Brain microvascular endothelial cell (primary cell): ENCODE measurements at regions not wholly inside any gene's neighbourhood (a gene's known extent, or its start where the extent isn't known, plus 50 kb on each side); places are given as distances from the start of the nearest gene placed in this dataset.
"Not testable (repeated sequence)": the region's sequence is repeated elsewhere in the genome, so short reads cannot be mapped to it uniquely, and the experiment has no call there.

Source experiments
- DNase-seq: peaks from one replicate; pipeline ENCODE4 v3.0.0-alpha.2; 2020
- H3K27ac ChIP-seq: fragments of 250-450 bp; sonication (Bioruptor Pico); 2 replicates; pipeline ENCODE4 v1.5.1; 2020; ENCODE audit warnings: mild to moderate bottlenecking, moderate library complexity
- H3K27me3 ChIP-seq: fragments of 250-450 bp; sonication (Bioruptor Pico); replicated peaks from 2 replicates; pipeline ENCODE4 v1.5.1; 2020; ENCODE audit warnings: mild to moderate bottlenecking
- H3K36me3 ChIP-seq: fragments of 250-450 bp; sonication (Bioruptor Pico); replicated peaks from 2 replicates; pipeline ENCODE4 v1.5.1; 2020; ENCODE audit warnings: mild to moderate bottlenecking
- H3K4me3 ChIP-seq: 2 replicates; pipeline ENCODE4 v1.5.1; 2011; ENCODE audit warnings: low read depth, mild to moderate bottlenecking, control low read depth, low read length, moderate library complexity
- CTCF ChIP-seq: IDR thresholded peaks from 2 replicates; pipeline ENCODE4 v1.5.1; 2011; ENCODE audit warnings: low read depth, mild to moderate bottlenecking, moderate library complexity, low read length, control low read depth, inconsistent platforms; ENCODE audit errors: missing control alignments
- in situ Hi-C: cut with HindIII; loops from 2 replicates; pipeline ENCODE4 v1.10.0; 2017; ENCODE audit warnings: low sequenced_read_pairs, low pct_ligation_motif_present

- no peak for DNase-seq
- in situ Hi-C loops = no loop called here
- no peak overlapping the region for H3K4me3 ChIP-seq
- TF ChIP-seq CTCF = no peak
- no peaks in the 10 kb centered on the region for H3K27me3 ChIP-seq
- H3K27ac ChIP-seq = no peak overlapping the region
- no peaks in the 10 kb centered on the region for H3K36me3 ChIP-seq
Measured at GRCh38 chr12:79998554-79998953, 63.7 kb upstream of the PPP1R12A start.

GRCh38 chr12:79997096-79997791 lies 62.3 kb upstream of the PPP1R12A start:
- no peak overlapping the region for H3K4me3 ChIP-seq
- H3K36me3 ChIP-seq = no peaks in the 10 kb centered on the region
- no peak for DNase-seq
- in situ Hi-C loops = no loop called here
- H3K27ac ChIP-seq = no peak overlapping the region
- no peak for TF ChIP-seq CTCF
- no peaks in the 10 kb centered on the region for H3K27me3 ChIP-seq

- H3K27ac ChIP-seq, DNase-seq, in situ Hi-C loops: not testable (repeated sequence)
Measured at GRCh38 chr12:79995385-79996084, 60.6 kb upstream of the PPP1R12A start.

GRCh38 chr12:79993106-79993862 lies 58.4 kb upstream of the PPP1R12A start:
- no peak overlapping the region for H3K4me3 ChIP-seq
- DNase-seq = no peak
- H3K27me3 ChIP-seq = no peaks in the 10 kb centered on the region
- no peak for TF ChIP-seq CTCF
- no peak overlapping the region for H3K27ac ChIP-seq
- no peaks in the 10 kb centered on the region for H3K36me3 ChIP-seq
- in situ Hi-C loops = no loop called here

More at GRCh38 chr12:79995385-79996084, 60.6 kb upstream of the PPP1R12A start:
- H3K4me3 ChIP-seq, H3K36me3 ChIP-seq, H3K27me3 ChIP-seq: not testable (repeated sequence)

GRCh38 chr12:79991586-79991985 lies 56.7 kb upstream of the PPP1R12A start:
- no peak for DNase-seq
- H3K27me3 ChIP-seq = no peaks in the 10 kb centered on the region
- H3K4me3 ChIP-seq = no peak overlapping the region
- H3K27ac ChIP-seq = no peak overlapping the region
- no peaks in the 10 kb centered on the region for H3K36me3 ChIP-seq
- in situ Hi-C loops = no loop called here
- TF ChIP-seq CTCF = no peak

GRCh38 chr12:79990509-79991338 lies 55.8 kb upstream of the PPP1R12A start:
- in situ Hi-C loops, DNase-seq, H3K27me3 ChIP-seq, H3K36me3 ChIP-seq, H3K27ac ChIP-seq, H3K4me3 ChIP-seq: not testable (repeated sequence)
